ENCODE measurements at regions not wholly inside any gene's neighbourhood (a gene's known extent, or its start where the extent isn't known, plus 50 kb on each side); places are given as distances from the start of the nearest gene placed in this dataset.
A peak's percentile ranks its signal among the peaks of the same experiment; 100 is the strongest.

- no peak for DNase-seq (ENCODE audit: low read depth in 2 of 2)
Measured at GRCh38 chr6:159118924-159119323, 50.3 kb upstream of the FNDC1 start.

GRCh38 chr6:159117563-159117962 is 51.6 kb upstream of the FNDC1 start:
- DNase-seq (ENCODE audit: low read depth in 2 of 2): no peak

GRCh38 chr6:159117046-159117445 is 52.2 kb upstream of the FNDC1 start:
- DNase-seq (ENCODE audit: low read depth in 2 of 2): no peak

GRCh38 chr6:159116343-159116742 is 52.9 kb upstream of the FNDC1 start:
- DNase-seq (ENCODE audit: low read depth in 2 of 2): no peak

GRCh38 chr6:159114569-159114968 is 54.6 kb upstream of the FNDC1 start:
- DNase-seq (ENCODE audit: low read depth in 2 of 2): no peak

GRCh38 chr6:159113223-159113622 is 56.0 kb upstream of the FNDC1 start:
- DNase-seq (ENCODE audit: low read depth in 2 of 2): no peak

GRCh38 chr6:159112714-159113113 is 56.5 kb upstream of the FNDC1 start:
- no peak for DNase-seq (ENCODE audit: low read depth in 2 of 2)

- no peak for DNase-seq (ENCODE audit: low read depth in 2 of 2)
Measured at GRCh38 chr6:159110748-159111147, 58.5 kb upstream of the FNDC1 start.

GRCh38 chr6:159110013-159110412 is 59.2 kb upstream of the FNDC1 start:
- peak in 1 of 2 donors; percentile 27 for DNase-seq (ENCODE audit: low read depth in 2 of 2)

GRCh38 chr6:159109391-159109790 is 59.8 kb upstream of the FNDC1 start:
- DNase-seq (ENCODE audit: low read depth in 2 of 2): no peak

- no peak for DNase-seq (ENCODE audit: low read depth in 2 of 2)
Measured at GRCh38 chr6:159108426-159108985, 60.7 kb upstream of the FNDC1 start.

GRCh38 chr6:159107451-159108260 is 61.5 kb upstream of the FNDC1 start:
- peak in 1 of 2 donors; percentile 20 for DNase-seq (ENCODE audit: low read depth in 2 of 2)

- peak; percentile 20 to 69 for DNase-seq (ENCODE audit: low read depth in 2 of 2)
Measured at GRCh38 chr6:159106627-159107241, 61.9 kb upstream of the TAGAP start.

GRCh38 chr6:159105716-159106115 is 60.9 kb upstream of the TAGAP start:
- no peak for DNase-seq (ENCODE audit: low read depth in 2 of 2)

GRCh38 chr6:159104931-159105330 is 60.1 kb upstream of the TAGAP start:
- no peak for DNase-seq (ENCODE audit: low read depth in 2 of 2)

- DNase-seq (ENCODE audit: low read depth in 2 of 2): peak; percentile 22 to 53
Measured at GRCh38 chr6:159104163-159104925, 59.6 kb upstream of the TAGAP start.

- DNase-seq (ENCODE audit: low read depth in 2 of 2): no peak
Measured at GRCh38 chr6:159103396-159104162, 58.8 kb upstream of the TAGAP start.

- DNase-seq (ENCODE audit: low read depth in 2 of 2): no peak
Measured at GRCh38 chr6:159102373-159103160, 57.8 kb upstream of the TAGAP start.

- no peak for DNase-seq (ENCODE audit: low read depth in 2 of 2)
Measured at GRCh38 chr6:159101656-159102055, 56.9 kb upstream of the TAGAP start.

GRCh38 chr6:159100395-159101182 is 55.8 kb upstream of the TAGAP start:
- no peak for DNase-seq (ENCODE audit: low read depth in 2 of 2)

All from dermis microvascular lymphatic vessel endothelial cell (primary cell).